GM18861 (cell line): ENCODE measurements at regions not wholly inside any gene's neighbourhood (a gene's known extent, or its start where the extent isn't known, plus 50 kb on each side); places are given as distances from the start of the nearest gene placed in this dataset.
"Not testable (repeated sequence)": the region's sequence is repeated elsewhere in the genome, so short reads cannot be mapped to it uniquely, and the experiment has no call there.

Source experiments
- ATAC-seq: cut with Tn5 transposase; IDR thresholded peaks from one replicate; pipeline ENCODE4 v1.9.1; 2021; ENCODE audit not compliant: unreplicated experiment

GRCh38 chr21:38916214-38916964 is 110.7 kb downstream of the ETS2 start:
- no peak for ATAC-seq

DNA sequence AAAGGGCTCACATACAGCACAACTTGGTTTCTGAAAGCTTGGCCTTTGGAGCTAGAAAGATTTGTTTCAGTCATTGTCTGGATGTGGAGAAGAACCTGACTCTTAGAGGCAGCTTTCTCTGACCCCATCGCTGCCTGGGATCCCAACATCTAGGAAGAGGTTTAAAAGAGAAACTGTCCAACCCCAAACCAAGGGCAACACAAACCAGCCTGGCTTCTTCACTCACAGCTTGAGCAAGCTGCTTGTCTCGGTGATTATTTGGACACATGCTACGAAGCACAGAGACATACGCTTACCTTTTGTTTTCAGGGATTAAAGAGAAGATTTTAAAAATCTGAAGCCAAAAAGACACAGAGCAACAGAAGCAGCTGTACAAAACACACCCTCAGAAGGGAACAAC is 109.8 kb downstream of the ETS2 start:
- ATAC-seq = no peak

- ATAC-seq = no peak
Measured at GRCh38 chr21:38914528-38915293, 109.0 kb downstream of the ETS2 start.

DNA sequence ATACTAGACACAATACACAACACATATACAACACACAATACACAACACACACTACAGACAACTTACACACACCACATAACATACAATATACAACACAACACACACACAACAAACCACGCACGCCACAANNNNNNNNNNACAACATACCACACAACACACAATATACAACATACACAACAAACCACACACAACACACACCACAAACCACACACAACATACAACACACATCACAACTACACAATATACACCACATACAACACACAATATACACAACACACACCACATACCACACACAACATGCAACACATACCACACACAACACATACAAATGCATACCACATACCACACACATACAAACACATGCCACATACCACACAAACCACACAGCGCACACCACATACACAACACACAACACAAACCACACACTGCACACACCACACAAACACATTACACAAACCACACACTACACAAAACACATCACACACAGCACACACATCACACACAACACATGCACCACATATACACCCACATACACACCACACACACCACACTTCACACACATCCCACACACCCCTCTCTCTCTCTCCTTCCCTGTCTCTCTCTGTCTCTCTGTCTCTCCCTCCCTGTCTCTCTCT is 108.3 kb downstream of the ETS2 start:
- ATAC-seq = no peak

DNA sequence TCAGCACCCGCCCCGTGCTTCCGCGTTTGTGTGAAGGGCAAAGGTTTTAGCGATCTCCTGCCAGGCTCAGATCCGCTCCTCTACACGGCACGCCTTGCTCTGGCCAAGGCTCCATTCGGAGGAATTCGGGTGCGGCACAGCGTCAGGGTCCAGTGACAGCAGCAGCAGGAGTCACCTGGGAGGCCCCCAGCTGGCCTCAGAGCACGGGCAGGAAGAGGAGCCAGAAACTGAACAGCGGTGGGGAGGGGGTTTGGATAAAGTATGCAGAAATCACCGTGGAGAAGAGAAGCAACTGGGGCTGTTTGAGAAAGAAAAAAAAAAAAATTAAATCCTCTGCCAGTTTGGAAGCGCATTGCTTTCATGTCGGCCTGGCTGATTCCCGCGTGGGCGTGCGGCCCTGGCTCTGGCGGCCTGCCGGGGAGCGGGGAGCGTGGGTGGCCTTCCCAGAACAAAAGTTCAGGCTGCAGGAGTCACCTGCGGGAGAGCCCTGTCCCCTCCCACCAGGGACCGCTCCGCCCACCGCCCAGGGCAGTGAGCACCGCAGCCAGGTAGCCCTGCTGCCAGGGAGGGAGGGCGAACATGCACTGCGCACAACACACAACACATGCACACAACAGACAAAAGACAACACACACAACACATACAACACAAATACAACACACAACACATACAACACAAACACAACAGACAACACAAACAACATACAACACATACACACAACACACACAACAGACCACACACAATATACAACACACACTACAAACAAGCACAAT is 107.6 kb downstream of the ETS2 start:
- ATAC-seq = no peak

- no peak for ATAC-seq
Measured at GRCh38 chr21:38912789-38913119, 107.0 kb downstream of the ETS2 start.

DNA sequence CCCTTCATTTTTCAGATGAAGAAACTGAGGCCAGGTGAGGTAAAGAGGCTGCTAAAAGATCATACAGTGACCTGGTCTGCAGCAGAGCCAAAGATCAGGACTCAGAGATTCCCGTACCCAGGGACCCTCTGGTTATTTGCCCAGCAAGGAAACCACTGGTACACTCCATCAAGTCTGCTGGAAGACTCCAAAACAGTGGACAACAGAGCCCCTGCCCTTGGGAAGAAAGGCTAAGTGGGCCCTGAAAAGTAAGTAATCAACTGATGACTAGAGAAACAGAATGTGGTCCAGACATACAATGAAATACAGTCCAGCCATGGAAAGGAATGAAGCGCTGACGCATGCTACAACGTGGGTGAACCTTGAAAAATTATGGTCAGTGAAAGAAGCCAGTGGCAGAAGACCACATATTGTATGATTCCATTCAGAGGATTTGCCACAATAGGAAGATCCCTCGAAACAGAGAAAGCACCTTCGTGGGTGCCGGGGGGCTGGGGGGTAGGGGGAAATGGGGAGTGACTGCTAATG is 106.4 kb downstream of the ETS2 start:
- ATAC-seq = no peak

DNA sequence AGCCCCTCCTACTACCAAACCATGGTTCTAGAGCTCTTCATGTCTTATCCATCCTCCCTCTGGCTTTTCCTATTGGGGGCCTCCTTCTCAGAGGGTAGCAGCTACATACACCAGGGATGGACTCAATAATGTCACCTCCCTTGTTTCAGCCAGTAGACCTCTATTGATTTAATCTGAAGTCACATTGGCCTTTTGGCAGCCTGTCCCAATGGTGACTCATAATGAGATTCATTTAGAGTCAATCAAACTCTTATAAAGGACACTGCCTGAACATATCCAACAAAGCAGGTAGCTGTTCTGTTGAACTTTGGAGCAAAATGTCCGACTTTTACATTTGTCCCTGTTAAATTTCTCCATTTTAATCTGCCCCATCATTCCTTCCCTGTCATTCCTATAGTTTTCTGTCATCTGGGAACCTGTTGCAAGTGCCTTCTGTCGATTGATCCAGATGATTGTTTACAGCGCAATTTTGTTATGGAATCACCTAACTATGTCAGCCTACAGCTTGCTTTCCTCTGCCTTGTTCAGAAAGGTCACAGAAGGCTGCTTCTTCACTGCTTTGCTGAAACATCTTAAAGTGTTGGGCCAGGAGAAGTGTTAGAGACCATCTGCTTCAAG is 105.9 kb downstream of the ETS2 start:
- ATAC-seq = no peak

GRCh38 chr21:38910390-38911067 is 104.8 kb downstream of the ETS2 start:
- ATAC-seq = no peak

- ATAC-seq = no peak
Measured at GRCh38 chr21:38909929-38910328, 104.2 kb downstream of the ETS2 start.

- no peak for ATAC-seq
Measured at GRCh38 chr21:38909109-38909508, 103.4 kb downstream of the ETS2 start.

GRCh38 chr21:38908537-38908936 is 102.8 kb downstream of the ETS2 start:
- no peak for ATAC-seq

DNA sequence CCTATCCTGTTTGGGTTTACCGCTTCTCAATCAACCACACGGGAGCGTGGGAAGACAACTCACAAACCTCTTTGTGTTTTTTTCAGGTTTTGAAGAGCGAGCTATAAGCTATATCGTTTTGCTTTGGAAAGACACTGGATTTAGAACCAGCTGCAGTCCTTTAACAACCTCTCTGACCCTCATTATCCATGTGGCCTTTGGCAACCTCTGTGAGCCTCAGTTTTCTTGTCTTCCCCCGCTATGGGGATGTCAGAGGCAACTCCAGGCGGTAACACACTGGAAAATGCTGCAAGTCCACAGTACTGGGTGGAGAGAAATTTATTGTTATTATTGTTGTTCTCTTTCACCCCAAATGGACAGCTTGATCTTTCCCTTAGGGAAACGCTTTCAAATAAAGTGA is 100.0 kb downstream of the ETS2 start:
- no peak for ATAC-seq

- ATAC-seq = no peak
Measured at GRCh38 chr21:38905328-38905727, 99.6 kb downstream of the ETS2 start.

- no peak for ATAC-seq
Measured at GRCh38 chr21:38903690-38904139, 98.0 kb downstream of the ETS2 start.

- ATAC-seq = no peak
Measured at GRCh38 chr21:38902608-38903445, 97.1 kb downstream of the ETS2 start.

GRCh38 chr21:38900499-38900898 is 94.8 kb downstream of the ETS2 start:
- no peak for ATAC-seq

DNA sequence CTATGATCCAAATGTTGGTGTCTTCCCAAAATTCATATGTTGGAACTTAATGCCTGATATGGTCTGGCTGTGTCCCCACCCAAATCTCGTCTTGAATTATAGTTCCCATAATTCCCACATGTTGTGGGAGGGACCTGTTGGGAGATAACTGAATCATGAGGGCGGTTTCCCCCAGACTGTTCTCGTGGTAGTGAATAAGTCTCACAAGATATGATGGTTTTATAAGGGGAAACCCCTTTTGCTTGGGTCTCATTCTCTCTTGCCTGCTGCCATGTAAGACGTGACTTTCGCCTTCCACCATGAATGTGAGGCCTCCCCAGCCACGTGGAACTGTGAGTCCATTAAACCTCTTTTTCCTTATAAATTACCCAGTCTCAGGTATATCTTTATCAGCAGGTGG is 94.3 kb downstream of the ETS2 start:
- not testable (repeated sequence) for ATAC-seq

DNA sequence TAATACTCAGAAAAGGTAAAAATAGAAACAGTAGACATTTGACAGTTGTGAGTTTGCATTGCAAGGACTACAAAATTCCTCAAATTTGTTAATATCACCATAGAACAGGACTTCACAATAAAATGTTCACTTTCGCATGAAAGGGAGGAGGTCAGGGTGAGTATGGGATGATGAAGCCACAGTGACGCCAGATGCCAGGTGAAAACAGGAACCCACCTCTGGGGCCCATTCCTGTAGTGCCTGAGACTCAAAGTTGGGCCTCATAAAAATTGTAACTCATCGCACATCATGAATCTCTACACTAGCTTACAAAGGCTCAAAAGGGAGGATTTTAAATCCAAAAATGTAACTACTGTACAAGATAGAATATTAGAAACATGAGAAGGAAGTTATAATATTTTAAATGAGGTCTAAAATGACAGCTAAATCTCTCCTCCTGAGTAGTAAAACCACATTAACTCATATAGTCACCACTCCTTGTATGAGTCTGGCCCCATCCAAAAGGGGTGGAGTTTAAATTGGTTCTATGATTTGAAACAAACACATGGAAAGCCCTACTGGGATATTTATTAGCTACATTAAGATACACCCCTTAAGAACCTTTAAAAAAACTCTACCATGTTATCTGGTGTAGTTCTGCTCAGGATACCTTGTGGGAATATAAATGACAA is 93.7 kb downstream of the ETS2 start:
- ATAC-seq = no peak
